Fibroblast of lung (primary cell): ENCODE measurements at regions not wholly inside any gene's neighbourhood (a gene's known extent, or its start where the extent isn't known, plus 50 kb on each side); places are given as distances from the start of the nearest gene placed in this dataset.

Experiments used
- DNase-seq, 2 donors: peaks; one replicate each; pipeline versions ENCODE4 v3.0.0 to v3.0.0-alpha.2; 2010; ENCODE audit warnings: low read depth in 2 of 2
- H2AFZ ChIP-seq: 2 replicates; pipeline ENCODE4 v1.5.1; 2012; ENCODE audit warnings: low read length, control low read depth, inconsistent platforms
- H3K27ac ChIP-seq: 2 replicates; pipeline ENCODE4 v1.5.1; 2011; ENCODE audit warnings: low read length, control low read depth; ENCODE audit not compliant: insufficient read depth
- H3K27me3 ChIP-seq: 2 replicates; pipeline ENCODE4 v1.5.1; 2011; ENCODE audit warnings: mild to moderate bottlenecking, low read length; ENCODE audit not compliant: control insufficient read depth, insufficient read depth
- H3K36me3 ChIP-seq: 2 replicates; pipeline ENCODE4 v1.5.1; 2011; ENCODE audit warnings: low read length; ENCODE audit not compliant: control insufficient read depth, insufficient read depth
- H3K4me1 ChIP-seq: 2 replicates; pipeline ENCODE4 v1.5.1; 2011; ENCODE audit warnings: low read length; ENCODE audit not compliant: control insufficient read depth, insufficient read depth; ENCODE audit errors: extremely low read depth
- H3K4me2 ChIP-seq: 2 replicates; pipeline ENCODE4 v1.5.1; 2011; ENCODE audit warnings: low read length, control low read depth; ENCODE audit not compliant: insufficient read depth; ENCODE audit errors: extremely low read depth
- H3K4me3 ChIP-seq, 4 experiments: fragments of 200-600 bp in 1 of 4; sonication (generic) in 1 of 4; replicated peaks in 1 of 4; 2 replicates each; pipeline ENCODE4 v1.5.1; 2011 to 2016; ENCODE audit warnings: low read length in 4 of 4, low read depth in 3 of 4, mild to moderate bottlenecking in 3 of 4, control low read depth in 2 of 4, inconsistent platforms in 1 of 4, mixed read lengths in 1 of 4; ENCODE audit not compliant: insufficient read depth in 1 of 4; ENCODE audit errors: control extremely low read depth in 1 of 4
- H3K79me2 ChIP-seq: 2 replicates; pipeline ENCODE4 v1.5.1; 2012; ENCODE audit warnings: mild to moderate bottlenecking, low read length, inconsistent platforms; ENCODE audit not compliant: control insufficient read depth, insufficient read depth
- H3K9ac ChIP-seq: 2 replicates; pipeline ENCODE4 v1.5.1; 2011; ENCODE audit warnings: mild to moderate bottlenecking, low read length, control low read depth; ENCODE audit not compliant: insufficient read depth
- H3K9me3 ChIP-seq: 2 replicates; pipeline ENCODE4 v1.5.1; 2012; ENCODE audit warnings: low read depth, low read length; ENCODE audit not compliant: control insufficient read depth, insufficient read depth
- H4K20me1 ChIP-seq: 2 replicates; pipeline ENCODE4 v1.5.1; 2011; ENCODE audit warnings: low read length; ENCODE audit not compliant: control insufficient read depth, insufficient read depth; ENCODE audit errors: extremely low read depth
- EZH2 ChIP-seq: IDR thresholded peaks from 2 replicates; pipeline ENCODE4 v1.5.1; 2012; ENCODE audit warnings: low read length, control low read depth, mild to moderate bottlenecking; ENCODE audit errors: missing control alignments
- TF ChIP-seq, protein P1 (sequence below), 2 donors: IDR thresholded peaks in 1 of 2; conservative IDR thresholded peaks in 1 of 2; 1 replicate in 1 of 2; 2 replicates in 1 of 2; pipeline ENCODE4 v1.5.1; 2011 to 2012; ENCODE audit warnings: low read length in 2 of 2, control low read depth in 1 of 2, inconsistent platforms in 1 of 2, low read depth in 1 of 2, mild to moderate bottlenecking in 1 of 2

DNA sequence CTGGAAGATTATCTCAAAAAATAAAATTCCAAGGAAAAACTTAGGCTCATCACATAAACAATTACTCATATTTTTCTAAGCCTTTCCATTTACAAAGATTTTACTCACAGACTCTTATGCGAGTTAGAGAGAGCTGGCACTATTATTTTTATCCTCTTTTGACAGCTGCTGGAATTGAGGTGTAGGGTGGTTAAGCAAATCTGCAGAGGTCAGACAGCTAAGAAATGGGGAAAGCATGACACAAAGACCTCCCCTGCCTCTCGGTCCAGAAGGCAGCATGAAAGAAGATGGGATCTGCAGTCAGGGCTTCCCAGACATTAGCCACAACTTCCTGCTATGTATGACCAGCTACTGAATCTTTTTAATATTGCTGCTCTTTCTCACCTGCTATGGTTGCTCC lies 89.9 kb upstream of the CPEB2 start:
- H3K4me3 ChIP-seq = no peak overlapping the region
- no peak for DNase-seq
- peaks cover 2% of the 10 kb centered on the region for H3K27me3 ChIP-seq
- H3K79me2 ChIP-seq = no peaks in the 10 kb centered on the region
- no peak overlapping the region for H3K4me2 ChIP-seq
- TF ChIP-seq, protein P1, sequence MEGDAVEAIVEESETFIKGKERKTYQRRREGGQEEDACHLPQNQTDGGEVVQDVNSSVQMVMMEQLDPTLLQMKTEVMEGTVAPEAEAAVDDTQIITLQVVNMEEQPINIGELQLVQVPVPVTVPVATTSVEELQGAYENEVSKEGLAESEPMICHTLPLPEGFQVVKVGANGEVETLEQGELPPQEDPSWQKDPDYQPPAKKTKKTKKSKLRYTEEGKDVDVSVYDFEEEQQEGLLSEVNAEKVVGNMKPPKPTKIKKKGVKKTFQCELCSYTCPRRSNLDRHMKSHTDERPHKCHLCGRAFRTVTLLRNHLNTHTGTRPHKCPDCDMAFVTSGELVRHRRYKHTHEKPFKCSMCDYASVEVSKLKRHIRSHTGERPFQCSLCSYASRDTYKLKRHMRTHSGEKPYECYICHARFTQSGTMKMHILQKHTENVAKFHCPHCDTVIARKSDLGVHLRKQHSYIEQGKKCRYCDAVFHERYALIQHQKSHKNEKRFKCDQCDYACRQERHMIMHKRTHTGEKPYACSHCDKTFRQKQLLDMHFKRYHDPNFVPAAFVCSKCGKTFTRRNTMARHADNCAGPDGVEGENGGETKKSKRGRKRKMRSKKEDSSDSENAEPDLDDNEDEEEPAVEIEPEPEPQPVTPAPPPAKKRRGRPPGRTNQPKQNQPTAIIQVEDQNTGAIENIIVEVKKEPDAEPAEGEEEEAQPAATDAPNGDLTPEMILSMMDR (conservative IDR thresholded peaks at IDR 0.05 in 1 of 2, IDR thresholded peaks at IDR 0.05 in 1 of 2; ENCODE audit: low read depth in 1 of 2, low read length in 2 of 2) = no peak
- TF ChIP-seq EZH2 = no peak
- H3K4me1 ChIP-seq = peaks cover 10% of the 10 kb centered on the region
- no peak overlapping the region for H2AFZ ChIP-seq
- H3K27ac ChIP-seq = no peak overlapping the region
- H4K20me1 ChIP-seq = no peaks in the 10 kb centered on the region
- no peaks in the 10 kb centered on the region for H3K9me3 ChIP-seq
- no peak overlapping the region for H3K9ac ChIP-seq
- H3K36me3 ChIP-seq = no peaks in the 10 kb centered on the region

- no peak overlapping the region for H3K4me2 ChIP-seq
- H3K27ac ChIP-seq = no peak overlapping the region
- H3K4me1 ChIP-seq = peaks cover 10% of the 10 kb centered on the region
- no peaks in the 10 kb centered on the region for H4K20me1 ChIP-seq
- H3K9me3 ChIP-seq = no peaks in the 10 kb centered on the region
- H3K27me3 ChIP-seq = peaks cover 2% of the 10 kb centered on the region
- H3K79me2 ChIP-seq = no peaks in the 10 kb centered on the region
- no peak overlapping the region for H3K9ac ChIP-seq
- no peaks in the 10 kb centered on the region for H3K36me3 ChIP-seq
- no peak overlapping the region for H2AFZ ChIP-seq
- H3K4me3 ChIP-seq = no peak overlapping the region
- TF ChIP-seq EZH2 = no peak
- TF ChIP-seq, protein P1 (conservative IDR thresholded peaks at IDR 0.05 in 1 of 2, IDR thresholded peaks at IDR 0.05 in 1 of 2; ENCODE audit: low read depth in 1 of 2, low read length in 2 of 2) = no peak
- DNase-seq = no peak
These were observed 87.3 kb upstream of the CPEB2 start for GRCh38 chr4:14915018-14915417.

GRCh38 chr4:14916554-14917297 lies 85.6 kb upstream of the CPEB2 start:
- H3K4me1 ChIP-seq = peaks cover 10% of the 10 kb centered on the region
- H3K27ac ChIP-seq = peak overlapping the region; percentile 39
- peaks cover 2% of the 10 kb centered on the region for H3K27me3 ChIP-seq
- H3K36me3 ChIP-seq = no peaks in the 10 kb centered on the region
- H3K9ac ChIP-seq = peak overlapping the region; percentile 16
- peak overlapping the region in 1 of 4 experiments; percentile 10 for H3K4me3 ChIP-seq
- TF ChIP-seq, protein P1 (conservative IDR thresholded peaks at IDR 0.05 in 1 of 2, IDR thresholded peaks at IDR 0.05 in 1 of 2; ENCODE audit: low read depth in 1 of 2, low read length in 2 of 2) = no peak
- no peak for TF ChIP-seq EZH2
- H4K20me1 ChIP-seq = no peaks in the 10 kb centered on the region
- H3K4me2 ChIP-seq = peak overlapping the region; percentile 78
- peak overlapping the region; percentile 69 for H2AFZ ChIP-seq
- no peaks in the 10 kb centered on the region for H3K79me2 ChIP-seq
- no peaks in the 10 kb centered on the region for H3K9me3 ChIP-seq
- peak; percentile 60 to 84 for DNase-seq
